GM21526 (cell line): ENCODE measurements at regions not wholly inside any gene's neighbourhood (a gene's known extent, or its start where the extent isn't known, plus 50 kb on each side); places are given as distances from the start of the nearest gene placed in this dataset.
"Not testable (repeated sequence)": the region's sequence is repeated elsewhere in the genome, so short reads cannot be mapped to it uniquely, and the experiment has no call there.

Experiments used
- ATAC-seq: cut with Tn5 transposase; IDR thresholded peaks from one replicate; pipeline ENCODE4 v1.9.1; 2021; ENCODE audit warnings: moderate library complexity; ENCODE audit not compliant: unreplicated experiment, low FRiP score

GRCh38 chr10:46787321-46787615 is 124.0 kb upstream of the PTPN20 start:
- ATAC-seq, result no peak

GRCh38 chr10:46792657-46793357 is 118.4 kb upstream of the PTPN20 start:
- not testable (repeated sequence) for ATAC-seq

- ATAC-seq, result not testable (repeated sequence)
Measured at GRCh38 chr10:46796351-46796750, 114.9 kb upstream of the PTPN20 start.

DNA sequence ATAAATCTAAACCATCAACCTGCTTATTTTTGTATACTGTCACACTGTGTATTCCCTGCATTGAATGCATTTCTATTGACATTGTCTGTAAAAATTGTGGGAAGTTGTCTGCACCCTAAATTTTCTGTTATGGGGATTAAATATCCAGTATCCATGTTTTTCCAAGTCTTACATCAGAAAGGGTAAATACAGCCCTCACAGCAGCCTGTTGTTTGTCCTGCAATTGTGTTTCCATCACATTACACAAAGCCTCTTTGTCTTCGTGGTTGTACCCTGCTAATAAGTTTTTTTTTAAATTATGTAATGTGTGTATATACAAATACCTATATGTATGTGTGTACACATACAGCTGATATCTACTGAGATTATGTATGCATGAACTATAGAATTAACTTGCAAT is 109.2 kb upstream of the PTPN20 start:
- ATAC-seq, result not testable (repeated sequence)

GRCh38 chr10:46803082-46803481 is 108.1 kb upstream of the PTPN20 start:
- ATAC-seq, result not testable (repeated sequence)

DNA sequence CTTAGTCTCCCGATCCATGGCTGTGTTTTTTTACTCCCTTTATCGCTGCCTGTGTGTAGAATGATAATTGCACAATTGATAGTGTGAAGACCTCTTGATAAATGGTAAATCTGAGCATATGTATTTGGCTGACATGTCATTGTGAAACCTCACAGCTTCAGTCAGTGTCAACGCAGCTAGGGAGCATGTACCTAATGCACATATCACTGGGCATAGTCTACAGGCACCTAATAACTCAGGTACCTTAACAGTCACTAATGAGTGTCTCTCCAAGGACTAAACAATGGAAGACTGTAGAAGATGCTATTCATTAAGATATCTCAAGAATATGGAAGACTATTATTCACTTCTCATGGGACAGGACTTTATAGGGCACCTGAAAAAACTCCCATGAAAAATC is 101.0 kb upstream of the PTPN20 start:
- not testable (repeated sequence) for ATAC-seq

DNA sequence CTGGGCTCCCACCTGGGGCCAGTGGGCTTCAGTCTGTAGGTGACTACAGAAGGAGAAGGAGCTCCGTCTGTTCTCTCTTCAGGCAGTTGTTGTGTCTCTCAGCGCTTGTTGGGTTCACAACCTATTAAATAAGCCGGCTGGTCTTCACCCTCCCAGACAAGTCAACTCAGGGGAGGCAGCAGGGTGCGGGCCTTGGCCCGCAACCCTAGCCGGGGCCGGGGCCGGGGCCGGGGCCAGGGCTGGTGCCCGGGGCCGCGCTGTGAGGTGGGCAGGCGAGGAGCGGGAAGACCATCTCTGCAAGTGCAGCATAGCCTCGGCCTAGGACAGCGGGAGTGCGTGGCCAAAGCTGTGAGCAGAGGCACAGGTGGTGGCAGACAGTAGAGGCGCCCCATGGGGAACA is 95.1 kb upstream of the PTPN20 start:
- ATAC-seq, result not testable (repeated sequence)

- not testable (repeated sequence) for ATAC-seq
Measured at GRCh38 chr10:46840393-46841050, 70.7 kb upstream of the PTPN20 start.

DNA sequence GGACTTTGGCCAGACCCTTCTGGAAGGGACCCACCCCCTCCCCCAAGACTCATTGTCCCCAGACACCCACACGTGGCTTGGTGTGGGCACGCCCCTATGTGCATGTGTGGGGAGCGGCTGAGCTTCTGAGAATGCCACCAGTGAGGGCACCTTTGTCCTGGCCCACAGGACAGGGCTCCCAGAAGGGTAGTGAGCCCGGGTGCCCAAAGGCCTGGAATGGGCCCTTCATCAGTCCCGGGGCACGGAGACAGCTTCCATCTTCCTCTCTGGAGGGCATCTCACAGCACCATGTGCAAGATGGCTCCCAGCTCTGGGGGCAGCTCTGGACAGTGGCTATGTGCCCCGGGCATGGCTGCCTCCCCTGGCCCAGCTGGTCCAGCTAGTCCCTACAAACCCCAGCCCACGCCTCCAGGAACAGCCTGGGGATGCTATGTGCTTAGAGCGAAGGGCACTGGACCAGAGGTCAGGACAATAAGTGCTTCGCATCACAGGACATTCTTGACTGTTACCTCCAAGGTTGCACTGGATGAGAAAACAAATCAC is 70.1 kb upstream of the PTPN20 start:
- not testable (repeated sequence) for ATAC-seq

- not testable (repeated sequence) for ATAC-seq
Measured at GRCh38 chr10:46845194-46845593, 66.0 kb upstream of the PTPN20 start.

- not testable (repeated sequence) for ATAC-seq
Measured at GRCh38 chr10:46845640-46846039, 65.6 kb upstream of the PTPN20 start.

DNA sequence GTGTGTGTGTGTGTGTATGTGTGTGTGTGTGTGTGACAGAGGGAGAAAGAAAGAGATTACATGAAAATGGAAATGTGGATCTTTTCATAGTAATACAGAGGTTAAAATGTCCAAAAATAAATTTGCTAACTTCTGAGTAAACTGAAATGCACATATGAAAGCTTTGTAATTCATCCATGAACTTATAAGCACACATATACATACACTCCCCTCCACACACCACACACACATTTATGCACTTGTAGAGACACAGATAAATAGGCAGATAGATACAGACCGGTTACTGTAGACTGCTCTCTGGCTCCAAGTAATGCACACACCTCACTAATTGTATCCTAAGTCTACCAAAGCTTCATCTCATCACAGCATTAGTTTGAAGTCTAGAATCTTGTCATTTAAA is 50.5 kb upstream of the PTPN20 start:
- not testable (repeated sequence) for ATAC-seq
